GM12865 (cell line): ENCODE measurements at regions not wholly inside any gene's neighbourhood (a gene's known extent, or its start where the extent isn't known, plus 50 kb on each side); places are given as distances from the start of the nearest gene placed in this dataset.

Experiments
- DNase-seq: peaks from one replicate; pipeline ENCODE4 v3.0.0; 2010; ENCODE audit warnings: low read depth
- H3K4me3 ChIP-seq: 2 replicates; pipeline ENCODE4 v1.5.1; 2011; ENCODE audit warnings: mild to moderate bottlenecking, low read depth, low read length, control low read depth
- CTCF ChIP-seq: IDR thresholded peaks from 2 replicates; pipeline ENCODE4 v1.5.1; 2011; ENCODE audit warnings: low read length, control low read depth, low read depth, inconsistent platforms; ENCODE audit not compliant: insufficient read depth; ENCODE audit errors: missing control alignments

DNA sequence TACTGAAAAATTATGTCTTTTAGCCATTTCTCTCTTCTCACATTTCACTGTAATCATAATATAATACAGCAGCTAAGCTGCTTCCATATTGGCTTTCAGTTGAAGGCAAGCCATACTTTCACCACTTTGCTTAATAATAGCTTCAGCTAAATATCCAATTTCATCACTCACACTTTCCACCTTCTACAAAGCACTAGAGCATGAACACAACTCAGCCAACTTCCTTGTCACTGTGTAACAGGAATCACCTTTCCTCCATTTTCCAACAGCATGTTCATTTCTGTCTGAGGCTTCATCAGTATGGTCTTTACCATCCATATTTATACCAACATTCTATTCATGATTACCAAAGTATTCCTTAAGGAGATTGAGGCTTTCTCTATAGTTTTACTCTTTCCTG is 219.8 kb upstream of the CTSO start:
- no peak overlapping the region for H3K4me3 ChIP-seq
- TF ChIP-seq CTCF = no peak
- DNase-seq = no peak

DNA sequence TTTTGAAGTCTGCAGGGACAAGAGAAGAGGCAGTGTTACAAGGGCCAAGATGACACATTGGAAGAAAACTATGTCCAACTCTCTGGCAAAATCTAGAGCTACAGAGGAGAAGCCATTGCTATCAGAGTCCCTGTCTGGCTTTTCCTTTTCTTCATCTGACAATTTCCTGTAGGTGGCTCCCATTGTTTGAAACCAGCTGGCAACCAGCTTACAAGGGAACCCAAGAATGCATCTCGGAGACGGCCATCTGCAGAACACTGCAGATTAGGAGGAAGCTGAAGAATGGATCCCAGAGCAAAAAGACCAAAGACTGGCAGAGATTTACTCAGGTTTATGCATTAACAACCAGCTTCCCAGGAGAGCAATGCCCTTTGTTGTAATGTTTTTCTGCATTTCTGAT is 216.2 kb upstream of the CTSO start:
- DNase-seq = no peak
- no peak overlapping the region for H3K4me3 ChIP-seq
- no peak for TF ChIP-seq CTCF

- no peak overlapping the region for H3K4me3 ChIP-seq
- TF ChIP-seq CTCF = peak; percentile 68
- peak; percentile 60 for DNase-seq
Measured at GRCh38 chr4:156169011-156169410, 215.3 kb upstream of the CTSO start.

DNA sequence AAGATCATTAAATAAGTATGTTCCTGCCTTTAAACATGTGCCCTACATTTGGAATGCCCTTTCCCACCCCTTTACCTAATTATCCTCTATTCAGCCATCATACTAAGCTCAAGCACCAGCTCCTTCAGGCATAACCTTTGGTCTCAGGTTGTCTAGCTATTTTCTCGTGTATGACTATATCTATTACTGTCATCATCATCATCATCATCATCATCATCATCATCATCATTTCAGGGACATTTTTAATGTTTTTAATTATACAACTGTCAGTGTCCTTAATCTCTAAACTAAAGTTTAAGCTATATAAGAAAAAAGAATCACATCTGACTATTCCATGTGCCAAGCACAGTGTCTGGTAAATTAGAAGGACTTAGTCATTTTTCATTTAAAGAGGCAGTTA is 214.6 kb upstream of the CTSO start:
- no peak for TF ChIP-seq CTCF
- H3K4me3 ChIP-seq = no peak overlapping the region
- DNase-seq = no peak

DNA sequence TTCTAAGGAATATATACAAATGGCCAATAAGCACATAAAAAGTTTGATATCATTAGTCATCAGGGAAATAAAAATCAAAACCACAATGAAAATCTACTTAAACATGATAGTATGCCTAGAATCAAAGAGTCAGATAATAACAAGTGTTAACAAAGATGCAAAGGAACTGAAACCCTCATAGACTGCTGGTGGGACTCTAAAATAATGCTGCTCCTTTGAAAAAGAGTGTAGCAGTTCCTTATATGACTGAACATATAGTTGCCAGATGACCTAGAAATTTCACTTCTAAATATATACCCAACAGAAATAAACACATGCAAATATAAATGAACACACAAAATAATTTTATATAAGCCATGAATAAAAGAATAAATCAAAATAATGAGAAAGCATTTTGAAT is 205.1 kb upstream of the CTSO start:
- H3K4me3 ChIP-seq = no peak overlapping the region
- TF ChIP-seq CTCF = no peak
- peak; percentile 49 for DNase-seq

- no peak for TF ChIP-seq CTCF
- H3K4me3 ChIP-seq = no peak overlapping the region
- peak; percentile 8 for DNase-seq
Measured at GRCh38 chr4:156154978-156155377, 201.3 kb upstream of the CTSO start.

- no peak for TF ChIP-seq CTCF
- no peak overlapping the region for H3K4me3 ChIP-seq
- no peak for DNase-seq
Measured at GRCh38 chr4:156146571-156146970, 192.9 kb upstream of the CTSO start.
